ENCODE measurements at regions not wholly inside any gene's neighbourhood (a gene's known extent, or its start where the extent isn't known, plus 50 kb on each side); places are given as distances from the start of the nearest gene placed in this dataset.

DNA sequence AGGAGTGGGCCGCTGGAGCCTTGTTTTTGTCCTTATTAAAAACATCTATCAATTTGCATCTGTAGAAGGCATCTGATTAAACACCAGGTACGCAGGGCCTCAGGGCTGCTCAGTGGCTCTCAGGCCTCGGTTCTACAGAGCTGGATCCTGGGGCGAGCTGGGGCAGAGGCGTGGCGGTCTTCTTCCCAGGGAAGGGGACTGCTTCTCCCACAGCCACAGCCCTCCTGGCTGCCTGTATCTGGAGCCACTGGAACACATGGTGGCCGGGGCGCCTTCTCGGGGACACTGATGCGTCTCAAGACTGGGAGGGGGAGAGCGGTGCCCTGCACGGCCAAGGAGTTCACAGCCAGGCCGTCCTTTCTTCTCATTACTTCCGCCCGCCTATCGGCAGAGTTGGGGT lies 1178.2 kb downstream of the BRD1 start:
- H3K27ac ChIP-seq (ENCODE audit: low read depth), result no peak overlapping the region
- Mint-ChIP-seq H3K36me3 (ENCODE audit: low read depth) (no peaks in the 10 kb centered on the region; the same call in 2 of the 3 replicates), H3K27ac (peak overlapping the region; percentile 67; the same call in 1 of the 2 replicates), H3K27me3 (ENCODE audit: insufficient read depth, low read depth, poor library complexity) (peaks cover 5% of the 10 kb centered on the region), H3K4me3 (no peak overlapping the region), H3K9me3 (no peaks in the 10 kb centered on the region), H3K4me1 (no peaks in the 10 kb centered on the region; the same call in 2 of the 3 replicates)
- DNase-seq (ENCODE audit: low spot score) (no peak), ATAC-seq (no peak)
- H3K9me2 ChIP-seq (ENCODE audit: insufficient read depth), result no peaks in the 10 kb centered on the region
- H3F3A ChIP-seq (replicated peaks; ENCODE audit: low read depth), result no peaks in the 10 kb centered on the region
- H3K4me2 ChIP-seq, result no peak overlapping the region
- H3K4me3 ChIP-seq, result no peak overlapping the region
- TF ChIP-seq, protein P1, sequence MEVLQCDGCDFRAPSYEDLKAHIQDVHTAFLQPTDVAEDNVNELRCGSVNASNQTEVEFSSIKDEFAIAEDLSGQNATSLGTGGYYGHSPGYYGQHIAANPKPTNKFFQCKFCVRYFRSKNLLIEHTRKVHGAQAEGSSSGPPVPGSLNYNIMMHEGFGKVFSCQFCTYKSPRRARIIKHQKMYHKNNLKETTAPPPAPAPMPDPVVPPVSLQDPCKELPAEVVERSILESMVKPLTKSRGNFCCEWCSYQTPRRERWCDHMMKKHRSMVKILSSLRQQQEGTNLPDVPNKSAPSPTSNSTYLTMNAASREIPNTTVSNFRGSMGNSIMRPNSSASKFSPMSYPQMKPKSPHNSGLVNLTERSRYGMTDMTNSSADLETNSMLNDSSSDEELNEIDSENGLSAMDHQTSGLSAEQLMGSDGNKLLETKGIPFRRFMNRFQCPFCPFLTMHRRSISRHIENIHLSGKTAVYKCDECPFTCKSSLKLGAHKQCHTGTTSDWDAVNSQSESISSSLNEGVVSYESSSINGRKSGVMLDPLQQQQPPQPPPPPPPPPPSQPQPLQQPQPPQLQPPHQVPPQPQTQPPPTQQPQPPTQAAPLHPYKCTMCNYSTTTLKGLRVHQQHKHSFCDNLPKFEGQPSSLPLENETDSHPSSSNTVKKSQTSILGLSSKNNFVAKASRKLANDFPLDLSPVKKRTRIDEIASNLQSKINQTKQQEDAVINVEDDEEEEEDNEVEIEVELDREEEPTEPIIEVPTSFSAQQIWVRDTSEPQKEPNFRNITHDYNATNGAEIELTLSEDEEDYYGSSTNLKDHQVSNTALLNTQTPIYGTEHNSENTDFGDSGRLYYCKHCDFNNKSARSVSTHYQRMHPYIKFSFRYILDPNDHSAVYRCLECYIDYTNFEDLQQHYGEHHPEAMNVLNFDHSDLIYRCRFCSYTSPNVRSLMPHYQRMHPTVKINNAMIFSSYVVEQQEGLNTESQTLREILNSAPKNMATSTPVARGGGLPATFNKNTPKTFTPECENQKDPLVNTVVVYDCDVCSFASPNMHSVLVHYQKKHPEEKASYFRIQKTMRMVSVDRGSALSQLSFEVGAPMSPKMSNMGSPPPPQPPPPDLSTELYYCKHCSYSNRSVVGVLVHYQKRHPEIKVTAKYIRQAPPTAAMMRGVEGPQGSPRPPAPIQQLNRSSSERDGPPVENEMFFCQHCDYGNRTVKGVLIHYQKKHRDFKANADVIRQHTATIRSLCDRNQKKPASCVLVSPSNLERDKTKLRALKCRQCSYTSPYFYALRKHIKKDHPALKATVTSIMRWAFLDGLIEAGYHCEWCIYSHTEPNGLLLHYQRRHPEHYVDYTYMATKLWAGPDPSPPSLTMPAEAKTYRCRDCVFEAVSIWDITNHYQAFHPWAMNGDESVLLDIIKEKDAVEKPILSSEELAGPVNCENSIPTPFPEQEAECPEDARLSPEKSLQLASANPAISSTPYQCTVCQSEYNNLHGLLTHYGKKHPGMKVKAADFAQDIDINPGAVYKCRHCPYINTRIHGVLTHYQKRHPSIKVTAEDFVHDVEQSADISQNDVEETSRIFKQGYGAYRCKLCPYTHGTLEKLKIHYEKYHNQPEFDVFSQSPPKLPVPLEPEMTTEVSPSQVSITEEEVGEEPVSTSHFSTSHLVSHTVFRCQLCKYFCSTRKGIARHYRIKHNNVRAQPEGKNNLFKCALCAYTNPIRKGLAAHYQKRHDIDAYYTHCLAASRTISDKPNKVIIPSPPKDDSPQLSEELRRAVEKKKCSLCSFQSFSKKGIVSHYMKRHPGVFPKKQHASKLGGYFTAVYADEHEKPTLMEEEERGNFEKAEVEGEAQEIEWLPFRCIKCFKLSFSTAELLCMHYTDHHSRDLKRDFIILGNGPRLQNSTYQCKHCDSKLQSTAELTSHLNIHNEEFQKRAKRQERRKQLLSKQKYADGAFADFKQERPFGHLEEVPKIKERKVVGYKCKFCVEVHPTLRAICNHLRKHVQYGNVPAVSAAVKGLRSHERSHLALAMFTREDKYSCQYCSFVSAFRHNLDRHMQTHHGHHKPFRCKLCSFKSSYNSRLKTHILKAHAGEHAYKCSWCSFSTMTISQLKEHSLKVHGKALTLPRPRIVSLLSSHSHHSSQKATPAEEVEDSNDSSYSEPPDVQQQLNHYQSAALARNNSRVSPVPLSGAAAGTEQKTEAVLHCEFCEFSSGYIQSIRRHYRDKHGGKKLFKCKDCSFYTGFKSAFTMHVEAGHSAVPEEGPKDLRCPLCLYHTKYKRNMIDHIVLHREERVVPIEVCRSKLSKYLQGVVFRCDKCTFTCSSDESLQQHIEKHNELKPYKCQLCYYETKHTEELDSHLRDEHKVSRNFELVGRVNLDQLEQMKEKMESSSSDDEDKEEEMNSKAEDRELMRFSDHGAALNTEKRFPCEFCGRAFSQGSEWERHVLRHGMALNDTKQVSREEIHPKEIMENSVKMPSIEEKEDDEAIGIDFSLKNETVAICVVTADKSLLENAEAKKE (CRISPR knock-in tag; IDR thresholded peaks at IDR 0.05), result no peak
- TF ChIP-seq ZNF331 (CRISPR knock-in tag; IDR thresholded peaks at IDR 0.05; ENCODE audit: low read depth), result no peak
- TF ChIP-seq, protein P2, sequence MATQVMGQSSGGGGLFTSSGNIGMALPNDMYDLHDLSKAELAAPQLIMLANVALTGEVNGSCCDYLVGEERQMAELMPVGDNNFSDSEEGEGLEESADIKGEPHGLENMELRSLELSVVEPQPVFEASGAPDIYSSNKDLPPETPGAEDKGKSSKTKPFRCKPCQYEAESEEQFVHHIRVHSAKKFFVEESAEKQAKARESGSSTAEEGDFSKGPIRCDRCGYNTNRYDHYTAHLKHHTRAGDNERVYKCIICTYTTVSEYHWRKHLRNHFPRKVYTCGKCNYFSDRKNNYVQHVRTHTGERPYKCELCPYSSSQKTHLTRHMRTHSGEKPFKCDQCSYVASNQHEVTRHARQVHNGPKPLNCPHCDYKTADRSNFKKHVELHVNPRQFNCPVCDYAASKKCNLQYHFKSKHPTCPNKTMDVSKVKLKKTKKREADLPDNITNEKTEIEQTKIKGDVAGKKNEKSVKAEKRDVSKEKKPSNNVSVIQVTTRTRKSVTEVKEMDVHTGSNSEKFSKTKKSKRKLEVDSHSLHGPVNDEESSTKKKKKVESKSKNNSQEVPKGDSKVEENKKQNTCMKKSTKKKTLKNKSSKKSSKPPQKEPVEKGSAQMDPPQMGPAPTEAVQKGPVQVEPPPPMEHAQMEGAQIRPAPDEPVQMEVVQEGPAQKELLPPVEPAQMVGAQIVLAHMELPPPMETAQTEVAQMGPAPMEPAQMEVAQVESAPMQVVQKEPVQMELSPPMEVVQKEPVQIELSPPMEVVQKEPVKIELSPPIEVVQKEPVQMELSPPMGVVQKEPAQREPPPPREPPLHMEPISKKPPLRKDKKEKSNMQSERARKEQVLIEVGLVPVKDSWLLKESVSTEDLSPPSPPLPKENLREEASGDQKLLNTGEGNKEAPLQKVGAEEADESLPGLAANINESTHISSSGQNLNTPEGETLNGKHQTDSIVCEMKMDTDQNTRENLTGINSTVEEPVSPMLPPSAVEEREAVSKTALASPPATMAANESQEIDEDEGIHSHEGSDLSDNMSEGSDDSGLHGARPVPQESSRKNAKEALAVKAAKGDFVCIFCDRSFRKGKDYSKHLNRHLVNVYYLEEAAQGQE (IDR thresholded peaks at IDR 0.05; ENCODE audit: unreplicated experiment), result no peak
- no peak for TF ChIP-seq POLR2AphosphoS5 (IDR thresholded peaks at IDR 0.05; ENCODE audit: low read depth)
- TF ChIP-seq, protein P3, sequence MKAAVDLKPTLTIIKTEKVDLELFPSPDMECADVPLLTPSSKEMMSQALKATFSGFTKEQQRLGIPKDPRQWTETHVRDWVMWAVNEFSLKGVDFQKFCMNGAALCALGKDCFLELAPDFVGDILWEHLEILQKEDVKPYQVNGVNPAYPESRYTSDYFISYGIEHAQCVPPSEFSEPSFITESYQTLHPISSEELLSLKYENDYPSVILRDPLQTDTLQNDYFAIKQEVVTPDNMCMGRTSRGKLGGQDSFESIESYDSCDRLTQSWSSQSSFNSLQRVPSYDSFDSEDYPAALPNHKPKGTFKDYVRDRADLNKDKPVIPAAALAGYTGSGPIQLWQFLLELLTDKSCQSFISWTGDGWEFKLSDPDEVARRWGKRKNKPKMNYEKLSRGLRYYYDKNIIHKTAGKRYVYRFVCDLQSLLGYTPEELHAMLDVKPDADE (IDR thresholded peaks at IDR 0.05), result no peak
- TF ChIP-seq ZNF114 (CRISPR knock-in tag; IDR thresholded peaks at IDR 0.05), result no peak
- no peak for TF ChIP-seq EZH2phosphoT487 (IDR thresholded peaks at IDR 0.05; ENCODE audit: unreplicated experiment)
- TF ChIP-seq EZH2 (IDR thresholded peaks at IDR 0.05; ENCODE audit: low read depth, unreplicated experiment), result no peak
- no peak for TF ChIP-seq STAT1 (IDR thresholded peaks at IDR 0.05; ENCODE audit: unreplicated experiment)
- TF ChIP-seq CREB1 (CRISPR knock-in tag; IDR thresholded peaks at IDR 0.05; ENCODE audit: low read depth), result no peak
- no peak for TF ChIP-seq NANOG (IDR thresholded peaks at IDR 0.05; ENCODE audit: borderline replicate concordance)
- TF ChIP-seq, protein P4, sequence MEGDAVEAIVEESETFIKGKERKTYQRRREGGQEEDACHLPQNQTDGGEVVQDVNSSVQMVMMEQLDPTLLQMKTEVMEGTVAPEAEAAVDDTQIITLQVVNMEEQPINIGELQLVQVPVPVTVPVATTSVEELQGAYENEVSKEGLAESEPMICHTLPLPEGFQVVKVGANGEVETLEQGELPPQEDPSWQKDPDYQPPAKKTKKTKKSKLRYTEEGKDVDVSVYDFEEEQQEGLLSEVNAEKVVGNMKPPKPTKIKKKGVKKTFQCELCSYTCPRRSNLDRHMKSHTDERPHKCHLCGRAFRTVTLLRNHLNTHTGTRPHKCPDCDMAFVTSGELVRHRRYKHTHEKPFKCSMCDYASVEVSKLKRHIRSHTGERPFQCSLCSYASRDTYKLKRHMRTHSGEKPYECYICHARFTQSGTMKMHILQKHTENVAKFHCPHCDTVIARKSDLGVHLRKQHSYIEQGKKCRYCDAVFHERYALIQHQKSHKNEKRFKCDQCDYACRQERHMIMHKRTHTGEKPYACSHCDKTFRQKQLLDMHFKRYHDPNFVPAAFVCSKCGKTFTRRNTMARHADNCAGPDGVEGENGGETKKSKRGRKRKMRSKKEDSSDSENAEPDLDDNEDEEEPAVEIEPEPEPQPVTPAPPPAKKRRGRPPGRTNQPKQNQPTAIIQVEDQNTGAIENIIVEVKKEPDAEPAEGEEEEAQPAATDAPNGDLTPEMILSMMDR (conservative IDR thresholded peaks at IDR 0.05; ENCODE audit: low read depth in 2 of 2), result no peak
- TF ChIP-seq JUNB (IDR thresholded peaks at IDR 0.05; ENCODE audit: unreplicated experiment), result no peak
- no peaks in the 10 kb centered on the region for H3K36me3 ChIP-seq (ENCODE audit: insufficient read depth)
- H2AFZ ChIP-seq, result no peak overlapping the region
- no peaks in the 10 kb centered on the region for H3K79me2 ChIP-seq (replicated peaks; ENCODE audit: insufficient read depth)
- no peaks in the 10 kb centered on the region for H3K4me1 ChIP-seq (ENCODE audit: insufficient read depth)
- no peaks in the 10 kb centered on the region for H4K20me1 ChIP-seq (replicated peaks; ENCODE audit: insufficient read depth)
- no peaks in the 10 kb centered on the region for H3K27me3 ChIP-seq (ENCODE audit: insufficient read depth)

Measured in GM23338 (cell line).